Caco-2 (cell line): ENCODE measurements at regions not wholly inside any gene's neighbourhood (a gene's known extent, or its start where the extent isn't known, plus 50 kb on each side); places are given as distances from the start of the nearest gene placed in this dataset.
"Not testable (repeated sequence)": the region's sequence is repeated elsewhere in the genome, so short reads cannot be mapped to it uniquely, and the experiment has no call there.

Experiments
- BruUV-seq: library from RNA; stranded (reverse); fragments of 400-500 nt; replicated peaks from 2 replicates; lab custom pipeline; 2021; lab: Mats Ljungman, UMichigan
- CTCF ChIA-PET: fragments of 300-600 bp; sonication (Branson Sonifier 250); formaldehyde crosslinking; loops from one replicate; lab custom pipeline; 2022; ENCODE audit warnings: antibody characterized with exemption; lab: Charles Lee
- POLR2A ChIA-PET: fragments of 300-600 bp; sonication (Branson Sonifier 250); formaldehyde crosslinking; loops from one replicate; lab custom pipeline; 2022; ENCODE audit warnings: antibody characterized with exemption; lab: Charles Lee
- DNase-seq, 2 experiments: peaks; one replicate each; pipeline versions ENCODE4 v3.0.0 to v3.0.0-alpha.2; 2020 to 2022
- H3K27me3 ChIP-seq: replicated peaks from 2 replicates; pipeline ENCODE4 v1.6.0; 2011; ENCODE audit warnings: low read length; ENCODE audit not compliant: control insufficient read depth, insufficient read depth
- H3K36me3 ChIP-seq: 2 replicates; pipeline ENCODE4 v1.5.1; 2011; ENCODE audit warnings: low read length; ENCODE audit not compliant: control insufficient read depth, insufficient read depth
- H3K4me1 ChIP-seq: fragments of 250-450 bp; sonication (Bioruptor Pico); 2 replicates; pipeline ENCODE4 v1.5.1; 2020; ENCODE audit warnings: mild to moderate bottlenecking
- H3K4me3 ChIP-seq: 2 replicates; pipeline ENCODE4 v1.5.1; 2011; ENCODE audit warnings: low read depth, mild to moderate bottlenecking, control low read depth, low read length
- H3K9me3 ChIP-seq: fragments of 250-450 bp; sonication (Bioruptor Pico); 2 replicates; pipeline ENCODE4 v1.5.1; 2020; ENCODE audit warnings: mild to moderate bottlenecking, moderate library complexity
- H3K27ac Mint-ChIP-seq: one replicate; pipeline ENCODE4 v1.8.0; 2022; ENCODE audit warnings: mixed read lengths; ENCODE audit not compliant: unreplicated experiment
- H3K27me3 Mint-ChIP-seq: one replicate; pipeline ENCODE4 v1.8.0; 2022; ENCODE audit warnings: mixed read lengths; ENCODE audit not compliant: insufficient read depth, unreplicated experiment
- H3K36me3 Mint-ChIP-seq: one replicate; pipeline ENCODE4 v1.8.0; 2022; ENCODE audit warnings: mild to moderate bottlenecking, mixed read lengths; ENCODE audit not compliant: insufficient read depth, unreplicated experiment
- H3K4me1 Mint-ChIP-seq: one replicate; pipeline ENCODE4 v1.8.0; 2022; ENCODE audit warnings: low read depth, mixed read lengths; ENCODE audit not compliant: unreplicated experiment
- H3K4me3 Mint-ChIP-seq: one replicate; pipeline ENCODE4 v1.8.0; 2022; ENCODE audit warnings: mild to moderate bottlenecking, moderate library complexity, mixed read lengths; ENCODE audit not compliant: unreplicated experiment
- H3K9me3 Mint-ChIP-seq: one replicate; pipeline ENCODE4 v1.8.0; 2022; ENCODE audit warnings: mixed read lengths; ENCODE audit not compliant: unreplicated experiment
- intact Hi-C: fragments of 100-400 bp; cut with micrococcal nuclease; formaldehyde crosslinking; loops from one replicate; pipeline ENCODE4 v1.10.0; 2022; ENCODE audit not compliant: unreplicated experiment

DNA sequence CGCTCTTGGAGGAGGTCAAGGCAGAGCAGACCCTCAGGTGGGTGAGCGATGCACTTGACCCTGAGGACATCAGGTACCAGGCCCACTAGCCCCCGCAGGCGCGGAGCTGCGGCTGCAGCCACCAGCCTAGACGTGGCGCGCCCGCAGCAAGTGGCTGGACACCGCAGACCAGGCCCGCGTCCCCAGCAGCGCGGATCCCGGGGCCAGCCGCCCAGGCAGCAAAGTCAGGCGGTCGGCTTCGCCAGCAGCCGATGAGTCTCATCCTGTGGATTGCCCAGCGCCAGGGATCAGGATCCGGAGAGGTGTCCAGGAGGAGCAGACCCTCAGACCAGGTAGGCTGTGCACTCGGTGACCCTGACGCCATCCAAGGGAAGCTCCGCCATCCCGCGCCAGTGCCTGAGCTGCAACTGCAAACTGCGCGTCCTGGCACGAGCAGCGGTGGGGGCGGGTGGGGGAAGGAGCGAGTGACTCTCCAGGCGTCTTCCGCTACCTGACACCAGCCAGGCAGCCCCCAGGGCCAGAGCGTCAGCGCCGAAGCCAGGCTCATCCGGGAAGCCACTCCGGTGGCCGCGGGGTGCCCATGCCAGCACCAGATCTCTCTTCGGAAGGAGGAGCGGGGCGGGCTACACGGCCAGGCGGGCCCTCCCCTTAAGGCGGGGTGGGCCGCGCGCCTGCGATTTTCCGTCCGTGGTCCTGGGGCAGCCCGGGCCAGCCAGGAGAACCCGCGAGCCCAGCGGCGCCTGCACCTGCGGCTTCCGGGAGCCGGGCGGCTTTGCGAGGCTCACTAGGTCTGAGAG lies 92.6 kb upstream of the THOC3 start:
- BruUV-seq, H3K4me3 ChIP-seq, intact Hi-C loops, H3K4me3 Mint-ChIP-seq, H3K27me3 ChIP-seq, H3K9me3 Mint-ChIP-seq, H3K36me3 ChIP-seq, DNase-seq, H3K4me1 ChIP-seq, CTCF ChIA-PET, POLR2A ChIA-PET, H3K4me1 Mint-ChIP-seq, H3K9me3 ChIP-seq, H3K27ac Mint-ChIP-seq, H3K36me3 Mint-ChIP-seq, H3K27me3 Mint-ChIP-seq: not testable (repeated sequence)

DNA sequence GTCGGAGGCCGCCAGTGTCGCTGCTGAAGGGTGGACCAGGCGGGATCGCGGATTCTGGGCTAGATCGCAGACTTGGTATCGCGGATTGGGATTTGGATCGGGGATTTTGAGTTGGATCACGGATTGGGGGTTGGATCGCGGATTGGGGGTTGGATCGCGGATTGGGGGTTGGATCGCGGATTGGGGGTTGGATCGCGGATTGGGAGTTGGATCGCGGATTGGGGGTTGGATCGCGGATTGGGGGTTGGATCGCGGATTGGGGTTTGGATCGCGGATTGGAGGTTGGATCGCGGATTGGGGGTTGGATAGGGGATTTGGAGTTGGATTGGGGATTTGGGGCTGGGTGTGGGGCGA lies 93.1 kb upstream of the THOC3 start:
- CTCF ChIA-PET, H3K4me3 ChIP-seq, POLR2A ChIA-PET, BruUV-seq, H3K36me3 ChIP-seq, H3K27ac Mint-ChIP-seq, H3K27me3 Mint-ChIP-seq, H3K9me3 ChIP-seq, H3K9me3 Mint-ChIP-seq, H3K27me3 ChIP-seq, H3K36me3 Mint-ChIP-seq, H3K4me3 Mint-ChIP-seq, H3K4me1 ChIP-seq, intact Hi-C loops, DNase-seq, H3K4me1 Mint-ChIP-seq: not testable (repeated sequence)

GRCh38 chr5:176061660-176062059 lies 93.5 kb upstream of the THOC3 start:
- intact Hi-C loops, H3K4me1 ChIP-seq, H3K9me3 ChIP-seq, H3K27ac Mint-ChIP-seq, H3K9me3 Mint-ChIP-seq, CTCF ChIA-PET, H3K36me3 ChIP-seq, DNase-seq, H3K27me3 Mint-ChIP-seq, H3K4me3 ChIP-seq, POLR2A ChIA-PET, H3K36me3 Mint-ChIP-seq, H3K4me1 Mint-ChIP-seq, H3K27me3 ChIP-seq, BruUV-seq, H3K4me3 Mint-ChIP-seq: not testable (repeated sequence)

- H3K4me1 Mint-ChIP-seq = not testable (repeated sequence)
These were observed 98.3 kb upstream of the THOC3 start for GRCh38 chr5:176066262-176066945.

GRCh38 chr5:176067162-176067561 lies 99.0 kb upstream of the THOC3 start:
- CTCF ChIA-PET, intact Hi-C loops, H3K27me3 ChIP-seq, H3K36me3 Mint-ChIP-seq, POLR2A ChIA-PET, H3K36me3 ChIP-seq, H3K4me3 Mint-ChIP-seq, BruUV-seq, H3K27me3 Mint-ChIP-seq, H3K9me3 ChIP-seq, H3K4me3 ChIP-seq, H3K4me1 Mint-ChIP-seq, H3K27ac Mint-ChIP-seq, H3K9me3 Mint-ChIP-seq, DNase-seq, H3K4me1 ChIP-seq: not testable (repeated sequence)

More at GRCh38 chr5:176066262-176066945, 98.3 kb upstream of the THOC3 start:
- H3K9me3 Mint-ChIP-seq, H3K4me1 ChIP-seq, CTCF ChIA-PET, BruUV-seq, POLR2A ChIA-PET, intact Hi-C loops, H3K4me3 ChIP-seq, H3K36me3 Mint-ChIP-seq, H3K27me3 Mint-ChIP-seq, H3K27ac Mint-ChIP-seq, DNase-seq, H3K9me3 ChIP-seq, H3K4me3 Mint-ChIP-seq, H3K36me3 ChIP-seq, H3K27me3 ChIP-seq: not testable (repeated sequence)

- H3K4me3 Mint-ChIP-seq, H3K27me3 Mint-ChIP-seq, H3K4me1 Mint-ChIP-seq, H3K36me3 Mint-ChIP-seq, H3K4me1 ChIP-seq, POLR2A ChIA-PET, H3K9me3 ChIP-seq, H3K4me3 ChIP-seq, CTCF ChIA-PET, intact Hi-C loops, BruUV-seq, H3K27ac Mint-ChIP-seq, H3K9me3 Mint-ChIP-seq, DNase-seq, H3K36me3 ChIP-seq, H3K27me3 ChIP-seq: not testable (repeated sequence)
These were observed 99.8 kb upstream of the THOC3 start for GRCh38 chr5:176067948-176068347.
